Stomach (tissue), 4 donors: ENCODE measurements at regions not wholly inside any gene's neighbourhood (a gene's known extent, or its start where the extent isn't known, plus 50 kb on each side); places are given as distances from the start of the nearest gene placed in this dataset.

Experiments
- CTCF ChIP-seq, 7 experiments: fragments of 450-650 bp in 4 of 7; fragments of 200-600 bp in 3 of 7; sonication (generic) in 3 of 7; IDR thresholded peaks; one replicate each; pipeline ENCODE4 v1.5.1; 2016 to 2019; ENCODE audit warnings: antibody characterized with exemption in 7 of 7, control low read depth in 2 of 7, mild to moderate bottlenecking in 1 of 7
- EP300 ChIP-seq: sonication (generic); formaldehyde crosslinking; IDR thresholded peaks from one replicate; pipeline ENCODE4 v1.6.1; 2017; ENCODE audit warnings: antibody characterized with exemption
- POLR2A ChIP-seq, 4 donors: fragments of 450-650 bp; IDR thresholded peaks; one replicate each; pipeline ENCODE4 v1.6.1; 2016; ENCODE audit warnings: antibody characterized with exemption in 4 of 4, control low read depth in 2 of 4, mild to moderate bottlenecking in 1 of 4, moderate library complexity in 1 of 4
- POLR2AphosphoS5 ChIP-seq, 3 donors: sonication (generic); formaldehyde crosslinking; IDR thresholded peaks; one replicate each; pipeline ENCODE4 v1.6.1; 2016; ENCODE audit warnings: antibody characterized with exemption in 3 of 3

DNA sequence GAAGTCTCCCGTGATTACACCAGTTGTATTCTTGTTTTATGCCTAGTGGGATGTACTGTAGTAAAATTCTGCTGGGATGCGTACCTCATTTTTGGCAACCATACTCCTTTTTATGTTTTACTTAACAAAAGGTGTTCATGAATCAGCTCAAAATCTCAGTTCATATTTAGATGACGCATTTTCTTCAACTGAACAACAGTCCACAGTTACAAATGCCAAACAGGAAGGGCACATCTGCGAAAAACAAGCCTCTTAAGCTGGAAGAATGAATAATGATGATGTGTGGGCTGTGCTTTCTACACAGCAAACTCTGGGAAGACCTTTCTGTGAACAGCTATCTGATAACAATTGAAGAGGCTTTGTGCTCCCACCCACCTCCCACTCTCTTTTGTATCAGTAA, 68.4 kb upstream of the NRBF2 start:
- no peak for TF ChIP-seq CTCF (IDR thresholded peaks at IDR 0.05)
- no peak for TF ChIP-seq POLR2A (IDR thresholded peaks at IDR 0.05)
- no peak for TF ChIP-seq EP300
- TF ChIP-seq POLR2AphosphoS5 (IDR thresholded peaks at IDR 0.05) = no peak
